WTC11 (cell line): ENCODE measurements at regions not wholly inside any gene's neighbourhood (a gene's known extent, or its start where the extent isn't known, plus 50 kb on each side); places are given as distances from the start of the nearest gene placed in this dataset.

Source experiments
- ATAC-seq: fragments of 200-7000 bp; cut with Tn5 transposase; 2 replicates; pipeline ENCODE4 v1.10.0; 2021; ENCODE audit warnings: mild to moderate bottlenecking, moderate library complexity
- CTCF ChIA-PET: fragments of 300-600 bp; sonication (Branson Sonifier 250); formaldehyde crosslinking; loops from one replicate; lab custom pipeline; 2021; ENCODE audit warnings: antibody characterized with exemption; lab: Charles Lee
- POLR2A ChIA-PET: fragments of 350-600 bp; sonication (Branson Sonifier 250); formaldehyde crosslinking; loops from one replicate; lab custom pipeline; 2021; ENCODE audit warnings: antibody characterized with exemption; lab: Charles Lee
- DNase-seq: peaks from one replicate; pipeline ENCODE4 v3.0.0; 2021; ENCODE audit warnings: low spot score
- H3K27ac Mint-ChIP-seq: 2 replicates; pipeline ENCODE4 v1.8.0; 2021; ENCODE audit warnings: mixed read lengths
- H3K27me3 Mint-ChIP-seq: 2 replicates; pipeline ENCODE4 v1.8.0; 2021; ENCODE audit warnings: low read depth, mild to moderate bottlenecking, moderate library complexity, mixed read lengths
- H3K36me3 Mint-ChIP-seq: 2 replicates; pipeline ENCODE4 v1.8.0; 2021; ENCODE audit warnings: mixed read lengths
- H3K4me1 Mint-ChIP-seq: 2 replicates; pipeline ENCODE4 v1.8.0; 2022; ENCODE audit warnings: mixed read lengths
- H3K4me3 Mint-ChIP-seq: 2 replicates; pipeline ENCODE4 v1.8.0; 2021; ENCODE audit warnings: mild to moderate bottlenecking, moderate library complexity, mixed read lengths
- H3K9me3 Mint-ChIP-seq: 2 replicates; pipeline ENCODE4 v1.8.0; 2021; ENCODE audit warnings: mixed read lengths
- AR ChIP-seq: fragments of 250-450 bp; sonication (Bioruptor Pico); IDR thresholded peaks from 2 replicates; pipeline ENCODE4 v1.9.0; 2021; ENCODE audit warnings: mild to moderate bottlenecking
- CREM ChIP-seq: sonication (generic); formaldehyde crosslinking; IDR thresholded peaks from 2 replicates; pipeline ENCODE4 v1.8.1; 2022; ENCODE audit warnings: mild to moderate bottlenecking, missing genetic modification reagents, moderate library complexity
- EMX1 ChIP-seq: fragments of 250-450 bp; sonication (Bioruptor Pico); IDR thresholded peaks from 2 replicates; pipeline ENCODE4 v1.8.0; 2021; ENCODE audit warnings: mild to moderate bottlenecking
- ETV6 ChIP-seq: sonication (generic); formaldehyde crosslinking; IDR thresholded peaks from 2 replicates; pipeline ENCODE4 v1.8.1; 2022; ENCODE audit warnings: mild to moderate bottlenecking, missing genetic modification reagents
- FOXP1 ChIP-seq: sonication (generic); formaldehyde crosslinking; IDR thresholded peaks from 2 replicates; pipeline ENCODE4 v1.8.0; 2022; ENCODE audit warnings: missing genetic modification reagents, mild to moderate bottlenecking, moderate library complexity, borderline replicate concordance
- KAT7 ChIP-seq: sonication (generic); formaldehyde crosslinking; IDR thresholded peaks from 2 replicates; pipeline ENCODE4 v1.8.1; 2023; ENCODE audit warnings: missing genetic modification reagents, mild to moderate bottlenecking, borderline replicate concordance
- MLX ChIP-seq: sonication (generic); formaldehyde crosslinking; IDR thresholded peaks from 2 replicates; pipeline ENCODE4 v1.8.1; 2023; ENCODE audit warnings: mild to moderate bottlenecking, missing genetic modification reagents, moderate library complexity
- MXD4 ChIP-seq: fragments of 250-450 bp; sonication (Bioruptor Pico); IDR thresholded peaks from 2 replicates; pipeline ENCODE4 v1.8.0; 2021; ENCODE audit warnings: mild to moderate bottlenecking, moderate library complexity, borderline replicate concordance
- NFE2L1 ChIP-seq: sonication (generic); formaldehyde crosslinking; IDR thresholded peaks from 2 replicates; pipeline ENCODE4 v1.8.1; 2023; ENCODE audit warnings: missing genetic modification reagents
- NFYB ChIP-seq: sonication (generic); formaldehyde crosslinking; conservative IDR thresholded peaks from 2 replicates; pipeline ENCODE4 v1.8.0; 2022; ENCODE audit warnings: low read depth, missing genetic modification reagents
- PRDM15 ChIP-seq: sonication (generic); formaldehyde crosslinking; IDR thresholded peaks from 2 replicates; pipeline ENCODE4 v1.8.0; 2022; ENCODE audit warnings: missing genetic modification reagents
- RELA ChIP-seq: sonication (generic); formaldehyde crosslinking; IDR thresholded peaks from 2 replicates; pipeline ENCODE4 v1.8.1; 2022; ENCODE audit warnings: missing genetic modification reagents, mild to moderate bottlenecking, borderline replicate concordance
- RORB ChIP-seq: fragments of 250-450 bp; sonication (Bioruptor Pico); IDR thresholded peaks from 2 replicates; pipeline ENCODE4 v1.9.0; 2021; ENCODE audit warnings: mild to moderate bottlenecking
- ZBTB21 ChIP-seq: sonication (generic); formaldehyde crosslinking; IDR thresholded peaks from 2 replicates; pipeline ENCODE4 v1.8.1; 2023; ENCODE audit warnings: mild to moderate bottlenecking, missing genetic modification reagents, borderline replicate concordance
- ZNF423 ChIP-seq: fragments of 250-450 bp; sonication (Bioruptor Pico); IDR thresholded peaks from 2 replicates; pipeline ENCODE4 v2.1.2; 2022; ENCODE audit warnings: mild to moderate bottlenecking, moderate library complexity
- ZSCAN18 ChIP-seq: fragments of 250-450 bp; sonication (Bioruptor Pico); IDR thresholded peaks from 2 replicates; pipeline ENCODE4 v2.1.2; 2022; ENCODE audit warnings: mild to moderate bottlenecking, moderate library complexity
- TF ChIP-seq, protein P1 (sequence below): sonication (generic); formaldehyde crosslinking; IDR thresholded peaks from 2 replicates; pipeline ENCODE4 v1.8.0; 2022; ENCODE audit warnings: mild to moderate bottlenecking, missing genetic modification reagents
- TF ChIP-seq, protein P2 (sequence below): sonication (generic); formaldehyde crosslinking; IDR thresholded peaks from 2 replicates; pipeline ENCODE4 v1.8.1; 2022; ENCODE audit warnings: missing genetic modification reagents, borderline replicate concordance
- TF ChIP-seq, protein P3 (sequence below): sonication (generic); formaldehyde crosslinking; IDR thresholded peaks from 2 replicates; pipeline ENCODE4 v1.8.0; 2022; ENCODE audit warnings: mild to moderate bottlenecking, missing genetic modification reagents
- TF ChIP-seq, protein P4 (sequence below): sonication (generic); formaldehyde crosslinking; conservative IDR thresholded peaks from 2 replicates; pipeline ENCODE4 v1.8.1; 2023; ENCODE audit warnings: mild to moderate bottlenecking, low read depth, missing genetic modification reagents, moderate library complexity

- Mint-ChIP-seq H3K9me3 (no peaks in the 10 kb centered on the region), H3K4me3 (no peak overlapping the region), H3K27me3 (no peaks in the 10 kb centered on the region), H3K4me1 (no peaks in the 10 kb centered on the region), H3K36me3 (no peaks in the 10 kb centered on the region), H3K27ac (no peak overlapping the region)
- ChIA-PET CTCF (no interaction called here), POLR2A (no interaction called here)
- DNase-seq (no peak), ATAC-seq (no peak)
- TF ChIP-seq, protein P1, sequence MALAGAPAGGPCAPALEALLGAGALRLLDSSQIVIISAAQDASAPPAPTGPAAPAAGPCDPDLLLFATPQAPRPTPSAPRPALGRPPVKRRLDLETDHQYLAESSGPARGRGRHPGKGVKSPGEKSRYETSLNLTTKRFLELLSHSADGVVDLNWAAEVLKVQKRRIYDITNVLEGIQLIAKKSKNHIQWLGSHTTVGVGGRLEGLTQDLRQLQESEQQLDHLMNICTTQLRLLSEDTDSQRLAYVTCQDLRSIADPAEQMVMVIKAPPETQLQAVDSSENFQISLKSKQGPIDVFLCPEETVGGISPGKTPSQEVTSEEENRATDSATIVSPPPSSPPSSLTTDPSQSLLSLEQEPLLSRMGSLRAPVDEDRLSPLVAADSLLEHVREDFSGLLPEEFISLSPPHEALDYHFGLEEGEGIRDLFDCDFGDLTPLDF (CRISPR knock-in tag): no peak
- no peak for TF ChIP-seq AR (CRISPR knock-in tag)
- no peak for TF ChIP-seq PRDM15
- TF ChIP-seq, protein P2, sequence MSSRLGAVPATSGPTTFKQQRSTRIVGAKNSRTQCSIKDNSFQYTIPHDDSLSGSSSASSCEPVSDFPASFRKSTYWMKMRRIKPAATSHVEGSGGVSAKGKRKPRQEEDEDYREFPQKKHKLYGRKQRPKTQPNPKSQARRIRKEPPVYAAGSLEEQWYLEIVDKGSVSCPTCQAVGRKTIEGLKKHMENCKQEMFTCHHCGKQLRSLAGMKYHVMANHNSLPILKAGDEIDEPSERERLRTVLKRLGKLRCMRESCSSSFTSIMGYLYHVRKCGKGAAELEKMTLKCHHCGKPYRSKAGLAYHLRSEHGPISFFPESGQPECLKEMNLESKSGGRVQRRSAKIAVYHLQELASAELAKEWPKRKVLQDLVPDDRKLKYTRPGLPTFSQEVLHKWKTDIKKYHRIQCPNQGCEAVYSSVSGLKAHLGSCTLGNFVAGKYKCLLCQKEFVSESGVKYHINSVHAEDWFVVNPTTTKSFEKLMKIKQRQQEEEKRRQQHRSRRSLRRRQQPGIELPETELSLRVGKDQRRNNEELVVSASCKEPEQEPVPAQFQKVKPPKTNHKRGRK (CRISPR knock-in tag): no peak
- no peak for TF ChIP-seq NFE2L1 (CRISPR knock-in tag)
- TF ChIP-seq EMX1: no peak
- no peak for TF ChIP-seq CREM (CRISPR knock-in tag)
- no peak for TF ChIP-seq RELA (CRISPR knock-in tag)
- no peak for TF ChIP-seq ETV6
- TF ChIP-seq, protein P3, sequence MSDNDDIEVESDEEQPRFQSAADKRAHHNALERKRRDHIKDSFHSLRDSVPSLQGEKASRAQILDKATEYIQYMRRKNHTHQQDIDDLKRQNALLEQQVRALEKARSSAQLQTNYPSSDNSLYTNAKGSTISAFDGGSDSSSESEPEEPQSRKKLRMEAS: no peak
- no peak for TF ChIP-seq MLX
- TF ChIP-seq MXD4 (CRISPR knock-in tag): no peak
- no peak for TF ChIP-seq ZSCAN18 (CRISPR knock-in tag)
- TF ChIP-seq, protein P4, sequence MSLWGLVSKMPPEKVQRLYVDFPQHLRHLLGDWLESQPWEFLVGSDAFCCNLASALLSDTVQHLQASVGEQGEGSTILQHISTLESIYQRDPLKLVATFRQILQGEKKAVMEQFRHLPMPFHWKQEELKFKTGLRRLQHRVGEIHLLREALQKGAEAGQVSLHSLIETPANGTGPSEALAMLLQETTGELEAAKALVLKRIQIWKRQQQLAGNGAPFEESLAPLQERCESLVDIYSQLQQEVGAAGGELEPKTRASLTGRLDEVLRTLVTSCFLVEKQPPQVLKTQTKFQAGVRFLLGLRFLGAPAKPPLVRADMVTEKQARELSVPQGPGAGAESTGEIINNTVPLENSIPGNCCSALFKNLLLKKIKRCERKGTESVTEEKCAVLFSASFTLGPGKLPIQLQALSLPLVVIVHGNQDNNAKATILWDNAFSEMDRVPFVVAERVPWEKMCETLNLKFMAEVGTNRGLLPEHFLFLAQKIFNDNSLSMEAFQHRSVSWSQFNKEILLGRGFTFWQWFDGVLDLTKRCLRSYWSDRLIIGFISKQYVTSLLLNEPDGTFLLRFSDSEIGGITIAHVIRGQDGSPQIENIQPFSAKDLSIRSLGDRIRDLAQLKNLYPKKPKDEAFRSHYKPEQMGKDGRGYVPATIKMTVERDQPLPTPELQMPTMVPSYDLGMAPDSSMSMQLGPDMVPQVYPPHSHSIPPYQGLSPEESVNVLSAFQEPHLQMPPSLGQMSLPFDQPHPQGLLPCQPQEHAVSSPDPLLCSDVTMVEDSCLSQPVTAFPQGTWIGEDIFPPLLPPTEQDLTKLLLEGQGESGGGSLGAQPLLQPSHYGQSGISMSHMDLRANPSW: no peak
- no peak for TF ChIP-seq KAT7 (CRISPR knock-in tag)
- no peak for TF ChIP-seq ZNF423 (CRISPR knock-in tag)
- TF ChIP-seq FOXP1 (CRISPR knock-in tag): no peak
- TF ChIP-seq NFYB: no peak
- no peak for TF ChIP-seq RORB
- no peak for TF ChIP-seq ZBTB21 (CRISPR knock-in tag)
Observed at GRCh38 chr9:73553295-73553694, 401.6 kb downstream of the ANXA1 start.
